Hepatocyte (in vitro differentiated cells): ENCODE measurements at regions not wholly inside any gene's neighbourhood (a gene's known extent, or its start where the extent isn't known, plus 50 kb on each side); places are given as distances from the start of the nearest gene placed in this dataset.
"Not testable (repeated sequence)": the region's sequence is repeated elsewhere in the genome, so short reads cannot be mapped to it uniquely, and the experiment has no call there.

Source experiments
- EZH2phosphoT487 ChIP-seq: fragments of 200-600 bp; sonication (generic); IDR thresholded peaks from one replicate; pipeline ENCODE4 v1.6.1; 2018; ENCODE audit warnings: antibody characterized with exemption, mild to moderate bottlenecking, low read depth, moderate library complexity; ENCODE audit not compliant: unreplicated experiment, severe bottlenecking
- TF ChIP-seq, protein P1 (sequence below): fragments of 200-600 bp; sonication (generic); IDR thresholded peaks from 2 replicates; pipeline ENCODE4 v1.5.1; 2016; ENCODE audit warnings: antibody characterized with exemption, mild to moderate bottlenecking; ENCODE audit not compliant: poor library complexity

DNA sequence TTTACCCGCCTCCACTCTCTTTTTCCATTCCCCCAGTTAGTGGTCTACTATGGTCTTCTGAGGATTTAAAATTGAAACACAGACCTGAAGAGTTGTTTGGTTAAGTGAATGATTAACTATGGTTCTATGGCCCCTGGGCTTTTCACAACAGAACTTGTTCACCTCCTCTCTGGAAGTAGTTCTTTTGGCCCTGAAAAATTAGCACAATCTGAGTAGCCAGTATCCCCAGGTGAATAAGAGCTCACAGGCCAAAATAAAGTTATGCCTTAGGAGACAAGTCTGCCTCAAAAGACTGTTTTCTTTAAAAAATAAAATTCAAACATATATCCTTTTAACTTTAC, 468.4 kb downstream of the CPXCR1 start:
- TF ChIP-seq, protein P1, sequence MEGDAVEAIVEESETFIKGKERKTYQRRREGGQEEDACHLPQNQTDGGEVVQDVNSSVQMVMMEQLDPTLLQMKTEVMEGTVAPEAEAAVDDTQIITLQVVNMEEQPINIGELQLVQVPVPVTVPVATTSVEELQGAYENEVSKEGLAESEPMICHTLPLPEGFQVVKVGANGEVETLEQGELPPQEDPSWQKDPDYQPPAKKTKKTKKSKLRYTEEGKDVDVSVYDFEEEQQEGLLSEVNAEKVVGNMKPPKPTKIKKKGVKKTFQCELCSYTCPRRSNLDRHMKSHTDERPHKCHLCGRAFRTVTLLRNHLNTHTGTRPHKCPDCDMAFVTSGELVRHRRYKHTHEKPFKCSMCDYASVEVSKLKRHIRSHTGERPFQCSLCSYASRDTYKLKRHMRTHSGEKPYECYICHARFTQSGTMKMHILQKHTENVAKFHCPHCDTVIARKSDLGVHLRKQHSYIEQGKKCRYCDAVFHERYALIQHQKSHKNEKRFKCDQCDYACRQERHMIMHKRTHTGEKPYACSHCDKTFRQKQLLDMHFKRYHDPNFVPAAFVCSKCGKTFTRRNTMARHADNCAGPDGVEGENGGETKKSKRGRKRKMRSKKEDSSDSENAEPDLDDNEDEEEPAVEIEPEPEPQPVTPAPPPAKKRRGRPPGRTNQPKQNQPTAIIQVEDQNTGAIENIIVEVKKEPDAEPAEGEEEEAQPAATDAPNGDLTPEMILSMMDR, result not testable (repeated sequence)
- not testable (repeated sequence) for TF ChIP-seq EZH2phosphoT487
